GM12891 (cell line): ENCODE measurements at regions not wholly inside any gene's neighbourhood (a gene's known extent, or its start where the extent isn't known, plus 50 kb on each side); places are given as distances from the start of the nearest gene placed in this dataset.

Experiments used
- PAX5 ChIP-seq: IDR thresholded peaks from 2 replicates; pipeline ENCODE4 v1.6.1; 2011; ENCODE audit warnings: low read length, moderate library complexity, mild to moderate bottlenecking; ENCODE audit not compliant: insufficient read depth, severe bottlenecking
- POLR2A ChIP-seq: IDR thresholded peaks from 2 replicates; pipeline ENCODE4 v1.6.1; 2011; ENCODE audit warnings: low read depth, low read length, control low read depth
- POLR2AphosphoS5 ChIP-seq: IDR thresholded peaks from 2 replicates; pipeline ENCODE4 v1.6.1; 2011; ENCODE audit warnings: low read depth, low read length, control low read depth
- POU2F2 ChIP-seq: IDR thresholded peaks from 2 replicates; pipeline ENCODE4 v1.6.1; 2011; ENCODE audit warnings: low read depth, mild to moderate bottlenecking, control low read depth, low read length, moderate library complexity
- SPI1 ChIP-seq: IDR thresholded peaks from 2 replicates; pipeline ENCODE4 v1.6.1; 2011; ENCODE audit warnings: low read depth, low read length, control low read depth
- TAF1 ChIP-seq: IDR thresholded peaks from 2 replicates; pipeline ENCODE4 v1.6.1; 2011; ENCODE audit warnings: low read depth, low read length, control low read depth

GRCh38 chr5:138657360-138657759 lies 82.2 kb upstream of the HSPA9 start:
- TF ChIP-seq POLR2AphosphoS5 (no peak), POLR2A (no peak), TAF1 (no peak), POU2F2 (no peak), PAX5 (no peak), SPI1 (no peak)
